22Rv1 (cell line): ENCODE measurements at regions not wholly inside any gene's neighbourhood (a gene's known extent, or its start where the extent isn't known, plus 50 kb on each side); places are given as distances from the start of the nearest gene placed in this dataset.

ENCODE experiments used
- H3K27ac ChIP-seq: fragments of 450-650 bp; 2 replicates; pipeline ENCODE4 v1.5.1; 2017
- ZFX ChIP-seq: fragments of 450-650 bp; IDR thresholded peaks from 2 replicates; pipeline ENCODE4 v1.6.1; 2017; ENCODE audit warnings: antibody characterized with exemption, borderline replicate concordance
- TF ChIP-seq, protein P1 (sequence below): fragments of 450-650 bp; IDR thresholded peaks from 2 replicates; pipeline ENCODE4 v1.5.1; 2017; ENCODE audit warnings: mild to moderate bottlenecking

DNA sequence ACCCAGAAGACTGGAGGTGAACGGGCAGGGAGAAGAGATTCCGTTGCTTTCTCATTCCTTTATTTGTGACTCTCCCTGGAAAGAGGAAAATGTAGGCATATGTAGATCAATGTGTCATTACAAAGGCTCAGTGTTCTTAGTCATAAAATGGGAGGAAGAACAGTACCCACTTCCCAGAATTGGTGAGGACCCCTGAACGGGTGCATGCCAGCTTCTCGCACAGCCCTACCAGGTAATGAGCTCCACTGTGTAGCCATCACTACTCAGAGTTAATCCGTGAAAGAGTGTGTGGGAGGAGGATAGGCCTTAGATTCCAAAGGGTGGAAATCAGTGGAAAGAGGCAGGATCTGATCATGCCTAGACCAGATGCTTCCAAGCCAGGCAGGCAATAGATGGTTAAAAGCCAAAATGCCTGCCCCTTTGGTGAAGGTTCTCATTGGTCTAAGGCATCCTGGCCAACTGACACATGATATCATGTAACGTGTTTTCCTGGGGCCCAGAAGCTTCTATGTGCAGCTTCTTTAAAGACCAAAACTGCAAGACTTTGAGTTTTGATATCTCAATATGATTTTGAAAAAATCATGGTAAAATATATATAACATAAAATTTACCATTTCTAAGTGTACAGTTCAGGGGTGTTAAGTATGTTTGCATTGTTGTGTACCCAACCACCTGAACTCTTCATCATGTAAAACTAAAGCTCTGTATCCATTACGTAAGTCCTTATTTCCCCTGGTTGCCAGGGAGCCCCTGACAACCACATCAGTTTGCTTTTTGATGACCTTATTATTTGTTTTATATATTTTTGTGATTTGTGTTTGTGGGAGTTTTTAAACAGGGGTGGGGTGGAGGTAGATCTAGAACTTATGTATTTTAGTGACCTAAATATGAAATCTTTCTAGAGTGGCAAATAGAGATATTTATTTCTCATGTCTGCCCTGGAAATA, 402.2 kb upstream of the CFAP20DC start:
- H3K27ac ChIP-seq: no peak overlapping the region
- TF ChIP-seq ZFX: no peak
- TF ChIP-seq, protein P1, sequence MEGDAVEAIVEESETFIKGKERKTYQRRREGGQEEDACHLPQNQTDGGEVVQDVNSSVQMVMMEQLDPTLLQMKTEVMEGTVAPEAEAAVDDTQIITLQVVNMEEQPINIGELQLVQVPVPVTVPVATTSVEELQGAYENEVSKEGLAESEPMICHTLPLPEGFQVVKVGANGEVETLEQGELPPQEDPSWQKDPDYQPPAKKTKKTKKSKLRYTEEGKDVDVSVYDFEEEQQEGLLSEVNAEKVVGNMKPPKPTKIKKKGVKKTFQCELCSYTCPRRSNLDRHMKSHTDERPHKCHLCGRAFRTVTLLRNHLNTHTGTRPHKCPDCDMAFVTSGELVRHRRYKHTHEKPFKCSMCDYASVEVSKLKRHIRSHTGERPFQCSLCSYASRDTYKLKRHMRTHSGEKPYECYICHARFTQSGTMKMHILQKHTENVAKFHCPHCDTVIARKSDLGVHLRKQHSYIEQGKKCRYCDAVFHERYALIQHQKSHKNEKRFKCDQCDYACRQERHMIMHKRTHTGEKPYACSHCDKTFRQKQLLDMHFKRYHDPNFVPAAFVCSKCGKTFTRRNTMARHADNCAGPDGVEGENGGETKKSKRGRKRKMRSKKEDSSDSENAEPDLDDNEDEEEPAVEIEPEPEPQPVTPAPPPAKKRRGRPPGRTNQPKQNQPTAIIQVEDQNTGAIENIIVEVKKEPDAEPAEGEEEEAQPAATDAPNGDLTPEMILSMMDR: no peak

DNA sequence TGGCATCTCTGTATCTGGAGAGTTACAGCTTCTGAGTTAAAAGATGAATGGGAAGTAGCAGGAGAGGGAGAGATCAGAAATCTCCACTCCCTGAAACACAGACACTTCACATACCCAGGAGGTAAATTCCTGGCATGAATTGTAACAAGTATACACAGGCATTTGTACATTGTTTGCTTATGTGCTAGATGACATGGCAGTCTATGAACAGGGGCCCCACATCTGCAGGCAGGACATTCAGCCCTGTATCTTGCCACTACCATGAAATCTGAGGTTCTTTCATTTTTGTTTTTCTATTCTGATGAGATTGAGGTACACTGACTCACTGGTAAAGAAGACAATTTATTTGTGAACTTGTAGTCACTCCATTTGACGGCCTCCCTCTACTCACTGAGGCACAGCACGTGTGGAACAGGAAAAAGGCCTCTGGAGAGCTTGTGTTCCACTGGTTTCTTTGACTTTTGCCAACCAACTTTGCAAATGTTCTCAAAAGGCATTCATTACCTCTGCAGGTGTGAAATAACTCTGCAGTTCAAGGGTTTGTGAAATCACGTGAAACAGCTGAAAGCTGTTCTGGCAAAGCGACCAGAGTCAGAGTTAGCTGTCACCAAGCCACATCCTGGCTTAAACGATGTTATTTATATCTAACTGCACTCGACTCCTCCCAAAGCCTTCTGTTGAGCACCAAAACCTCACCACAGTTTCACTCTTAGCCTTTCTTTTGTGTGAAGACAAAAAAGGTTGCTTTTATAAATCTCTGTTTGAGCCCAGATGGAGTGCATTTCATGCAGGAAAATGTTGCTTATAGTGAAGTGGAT, 401.3 kb upstream of the CFAP20DC start:
- TF ChIP-seq, protein P1: no peak
- no peak for TF ChIP-seq ZFX

DNA sequence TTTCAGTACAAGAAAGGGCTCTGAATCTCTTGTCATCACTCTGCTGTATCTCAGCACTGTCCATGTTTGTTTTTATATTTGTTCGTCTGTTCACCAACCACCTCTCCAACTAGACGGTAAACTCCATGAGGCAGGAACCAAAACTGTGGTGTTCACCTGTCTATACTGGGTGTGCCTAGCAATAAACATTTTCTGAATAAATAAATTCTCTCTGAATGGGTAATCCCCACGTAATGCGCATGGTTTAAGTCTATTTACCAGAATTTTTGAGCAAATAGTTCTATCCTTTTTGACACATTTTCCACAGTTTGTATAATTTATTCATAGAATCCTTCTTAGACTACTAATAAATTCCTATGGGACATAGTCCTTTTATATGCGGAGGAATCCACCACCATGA, 400.6 kb upstream of the CFAP20DC start:
- TF ChIP-seq, protein P1: no peak
- no peak for TF ChIP-seq ZFX
- no peak overlapping the region for H3K27ac ChIP-seq

More for the DNA sequence above, 401.3 kb upstream of the CFAP20DC start:
- no peak overlapping the region for H3K27ac ChIP-seq

DNA sequence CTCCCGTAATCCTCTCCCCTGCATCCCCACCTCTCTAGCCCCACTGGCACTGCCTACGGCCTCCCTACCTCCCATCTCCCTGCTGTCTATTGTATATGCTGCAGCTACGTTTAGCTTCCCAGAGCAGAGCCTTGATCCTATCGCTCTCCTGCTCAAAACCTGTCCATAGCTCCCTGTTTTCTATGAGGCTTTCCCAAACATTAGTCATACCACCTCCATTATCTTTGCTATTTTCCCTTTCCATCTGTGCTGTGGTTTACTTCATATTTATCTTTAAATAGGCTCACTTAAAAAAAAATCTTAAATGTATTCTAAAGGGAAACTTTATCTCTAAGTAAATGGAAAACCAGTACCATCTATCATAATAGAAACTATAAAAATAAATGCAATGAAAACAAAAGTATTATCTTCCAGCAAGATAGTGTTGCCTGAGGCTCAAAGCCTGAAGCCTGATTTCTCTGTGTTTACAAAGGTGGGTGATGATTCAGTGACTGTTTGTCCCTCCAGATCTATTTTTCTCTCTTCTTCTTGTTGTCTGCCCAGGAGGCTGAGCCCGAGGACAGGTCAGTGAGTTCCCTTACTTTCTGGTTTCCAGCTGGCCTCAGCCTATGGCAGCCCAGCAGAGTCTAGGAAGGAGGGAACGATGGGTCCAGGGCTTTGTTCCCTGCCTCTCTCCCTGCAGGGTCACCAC, 397.1 kb upstream of the CFAP20DC start:
- no peak overlapping the region for H3K27ac ChIP-seq
- TF ChIP-seq, protein P1: no peak
- TF ChIP-seq ZFX: no peak

DNA sequence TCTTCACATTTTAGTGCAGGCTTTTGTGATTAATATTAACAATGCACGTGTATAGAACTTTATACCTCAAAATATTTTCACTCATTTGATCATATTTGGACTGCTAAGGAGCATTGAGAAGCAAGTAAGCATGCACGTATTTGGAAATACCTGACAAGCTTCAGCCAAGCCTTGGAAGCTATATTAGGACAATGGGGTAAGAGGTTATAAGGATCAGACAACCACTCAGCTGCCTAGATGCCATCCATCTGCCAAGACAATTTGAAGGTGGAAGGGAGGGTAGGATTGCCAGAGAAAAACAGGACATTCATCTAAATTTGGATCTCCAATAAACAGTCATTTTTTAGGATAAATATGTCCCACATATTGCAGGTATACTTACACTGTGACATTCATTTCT, 394.9 kb upstream of the CFAP20DC start:
- H3K27ac ChIP-seq: no peak overlapping the region
- TF ChIP-seq, protein P1: no peak
- no peak for TF ChIP-seq ZFX

DNA sequence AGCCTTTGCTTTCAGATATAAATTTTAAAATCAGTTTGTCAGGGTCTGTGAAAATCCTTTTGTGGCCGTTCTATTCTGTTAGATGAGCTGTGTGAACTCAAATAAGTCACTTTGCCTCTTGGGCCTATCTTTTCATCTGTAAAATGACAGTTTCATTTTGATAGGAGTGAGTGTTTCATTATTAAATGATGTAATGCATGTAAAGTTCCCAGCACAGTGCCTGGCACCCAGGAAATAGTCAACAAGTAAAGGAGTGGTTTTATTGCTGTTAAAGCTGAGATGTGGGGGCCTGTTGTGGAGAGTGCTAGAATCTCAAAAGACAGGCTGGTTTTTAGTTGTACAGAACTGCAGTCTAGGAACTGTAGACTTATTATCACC, 394.5 kb upstream of the CFAP20DC start:
- TF ChIP-seq, protein P1: no peak
- TF ChIP-seq ZFX: no peak
- H3K27ac ChIP-seq: no peak overlapping the region
